GM23338 (cell line): ENCODE measurements at regions not wholly inside any gene's neighbourhood (a gene's known extent, or its start where the extent isn't known, plus 50 kb on each side); places are given as distances from the start of the nearest gene placed in this dataset.

ENCODE experiments used
- ATAC-seq: fragments of 200-7000 bp; cut with Tn5 transposase; 3 replicates; pipeline ENCODE4 v1.9.1; 2020
- DNase-seq: peaks from one replicate; pipeline ENCODE4 v3.0.0-alpha.2; 2015; ENCODE audit warnings: low spot score
- H2AFZ ChIP-seq: fragments of 200-600 bp; sonication (generic); 2 replicates; pipeline ENCODE4 v1.8.0; 2016; ENCODE audit warnings: antibody characterized with exemption, mild to moderate bottlenecking, moderate library complexity
- H3F3A ChIP-seq: fragments of 200-600 bp; sonication (generic); replicated peaks from 2 replicates; pipeline ENCODE4 v1.8.0; 2017; ENCODE audit warnings: antibody characterized with exemption, mixed run types, low read depth
- H3K27ac ChIP-seq: fragments of 200-600 bp; sonication (generic); 2 replicates; pipeline ENCODE4 v1.6.1; 2016; ENCODE audit warnings: low read depth
- H3K27me3 ChIP-seq: fragments of 200-600 bp; sonication (generic); 2 replicates; pipeline ENCODE4 v1.8.0; 2016; ENCODE audit warnings: mild to moderate bottlenecking, mixed run types, moderate library complexity; ENCODE audit not compliant: insufficient read depth
- H3K36me3 ChIP-seq: fragments of 200-600 bp; sonication (generic); 2 replicates; pipeline ENCODE4 v1.8.0; 2016; ENCODE audit warnings: mild to moderate bottlenecking; ENCODE audit not compliant: insufficient read depth
- H3K4me1 ChIP-seq: fragments of 200-600 bp; sonication (generic); 2 replicates; pipeline ENCODE4 v1.8.0; 2016; ENCODE audit warnings: mild to moderate bottlenecking, moderate library complexity; ENCODE audit not compliant: insufficient read depth
- H3K4me2 ChIP-seq: fragments of 200-600 bp; sonication (generic); 2 replicates; pipeline ENCODE4 v1.7.1; 2017; ENCODE audit warnings: mixed run types
- H3K4me3 ChIP-seq: fragments of 200-600 bp; sonication (generic); 2 replicates; pipeline ENCODE4 v1.6.1; 2016; ENCODE audit warnings: mixed run types
- H3K79me2 ChIP-seq: fragments of 200-600 bp; sonication (generic); replicated peaks from 2 replicates; pipeline ENCODE4 v1.8.0; 2017; ENCODE audit warnings: mild to moderate bottlenecking; ENCODE audit not compliant: insufficient read depth
- H3K9me2 ChIP-seq: fragments of 200-600 bp; sonication (generic); 2 replicates; pipeline ENCODE4 v1.8.0; 2017; ENCODE audit not compliant: insufficient read depth
- H4K20me1 ChIP-seq: fragments of 200-600 bp; sonication (generic); replicated peaks from 2 replicates; pipeline ENCODE4 v1.8.0; 2017; ENCODE audit warnings: mild to moderate bottlenecking; ENCODE audit not compliant: insufficient read depth
- H3K27ac Mint-ChIP-seq: 2 replicates; pipeline ENCODE4 v1.8.0; 2020; ENCODE audit warnings: inconsistent platforms, mild to moderate bottlenecking, moderate library complexity, mixed read lengths
- H3K27me3 Mint-ChIP-seq: 3 replicates; pipeline ENCODE4 v1.8.0; 2022; ENCODE audit warnings: low read depth, mild to moderate bottlenecking, moderate library complexity, mixed read lengths, inconsistent platforms; ENCODE audit not compliant: insufficient read depth, poor library complexity
- H3K36me3 Mint-ChIP-seq: 3 replicates; pipeline ENCODE4 v1.8.0; 2021; ENCODE audit warnings: low read depth, mild to moderate bottlenecking, inconsistent platforms, moderate library complexity, mixed read lengths
- H3K4me1 Mint-ChIP-seq: 3 replicates; pipeline ENCODE4 v1.8.0; 2020; ENCODE audit warnings: mild to moderate bottlenecking, inconsistent platforms, mixed read lengths
- H3K4me3 Mint-ChIP-seq: 3 replicates; pipeline ENCODE4 v1.8.0; 2021; ENCODE audit warnings: moderate library complexity, mild to moderate bottlenecking, inconsistent platforms, mixed read lengths
- H3K9me3 Mint-ChIP-seq: 3 replicates; pipeline ENCODE4 v1.8.0; 2020; ENCODE audit warnings: moderate library complexity, mild to moderate bottlenecking, inconsistent platforms, mixed read lengths
- CREB1 ChIP-seq: fragments of 250-450 bp; sonication (Bioruptor Pico); IDR thresholded peaks from 2 replicates; pipeline ENCODE4 v1.5.0; 2020; ENCODE audit warnings: low read depth, mild to moderate bottlenecking, moderate library complexity
- CTCF ChIP-seq, 2 experiments: fragments of 200-600 bp in 1 of 2; sonication (generic) in 1 of 2; conservative IDR thresholded peaks; 2 replicates each; pipeline versions ENCODE4 v1.5.1 to v1.6.1; 2016 to 2017; ENCODE audit warnings: antibody characterized with exemption in 2 of 2, low read depth in 2 of 2, mild to moderate bottlenecking in 2 of 2, moderate library complexity in 1 of 2
- ETS1 ChIP-seq: IDR thresholded peaks from 2 replicates; pipeline ENCODE4 v1.6.1; 2016; ENCODE audit warnings: antibody characterized with exemption
- EZH2 ChIP-seq: fragments of 200-600 bp; sonication (generic); IDR thresholded peaks from one replicate; pipeline ENCODE4 v1.8.0; 2017; ENCODE audit warnings: antibody characterized with exemption, mild to moderate bottlenecking, low read depth; ENCODE audit not compliant: unreplicated experiment
- EZH2phosphoT487 ChIP-seq: fragments of 200-600 bp; sonication (generic); IDR thresholded peaks from one replicate; pipeline ENCODE4 v1.8.1; 2018; ENCODE audit warnings: antibody characterized with exemption; ENCODE audit not compliant: unreplicated experiment
- JUNB ChIP-seq: IDR thresholded peaks from one replicate; pipeline ENCODE4 v1.6.1; 2016; ENCODE audit warnings: antibody characterized with exemption; ENCODE audit not compliant: unreplicated experiment
- NANOG ChIP-seq: IDR thresholded peaks from 2 replicates; pipeline ENCODE4 v1.6.1; 2016; ENCODE audit warnings: antibody characterized with exemption, borderline replicate concordance
- REST ChIP-seq: IDR thresholded peaks from one replicate; pipeline ENCODE4 v1.6.1; 2018; ENCODE audit warnings: antibody characterized with exemption; ENCODE audit not compliant: unreplicated experiment
- ZNF114 ChIP-seq: fragments of 250-450 bp; sonication (Bioruptor Pico); IDR thresholded peaks from 2 replicates; pipeline ENCODE4 v1.5.0; 2020; ENCODE audit warnings: mild to moderate bottlenecking, moderate library complexity

- Histone ChIP-seq H3K4me1 (no peaks in the 10 kb centered on the region), H3K4me3 (no peak overlapping the region), H3F3A (no peaks in the 10 kb centered on the region), H3K36me3 (no peaks in the 10 kb centered on the region), H3K4me2 (no peak overlapping the region), H3K79me2 (no peaks in the 10 kb centered on the region), H2AFZ (no peak overlapping the region; the same call in 1 of the 2 replicates), H3K27ac (no peak overlapping the region), H4K20me1 (no peaks in the 10 kb centered on the region), H3K27me3 (no peaks in the 10 kb centered on the region), H3K9me2 (peaks cover 12% of the 10 kb centered on the region; the same call in 1 of the 2 replicates)
- TF ChIP-seq EZH2: no peak
- no peak for TF ChIP-seq CREB1
- no peak for TF ChIP-seq EZH2phosphoT487
- no peak for TF ChIP-seq JUNB
- TF ChIP-seq CTCF (conservative IDR thresholded peaks at IDR 0.05; ENCODE audit: low read depth in 2 of 2): no peak
- no peak for TF ChIP-seq ZNF114 (CRISPR knock-in tag)
- TF ChIP-seq NANOG: no peak
- no peak for TF ChIP-seq ETS1
- TF ChIP-seq REST: no peak
- Mint-ChIP-seq H3K9me3 (peaks cover 4% of the 10 kb centered on the region; the same call in 1 of the 3 replicates), H3K27me3 (peaks cover 2% of the 10 kb centered on the region), H3K36me3 (no peaks in the 10 kb centered on the region; the same call in 2 of the 3 replicates), H3K27ac (no peak overlapping the region), H3K4me1 (peaks cover 5% of the 10 kb centered on the region; the same call in 2 of the 3 replicates), H3K4me3 (no peak overlapping the region)
- DNase-seq (no peak), ATAC-seq (no peak)
Observed at GRCh38 chr20:12276011-12276673, 358.4 kb downstream of the BTBD3 start.
